ENCODE measurements at regions not wholly inside any gene's neighbourhood (a gene's known extent, or its start where the extent isn't known, plus 50 kb on each side); places are given as distances from the start of the nearest gene placed in this dataset.

- no peak for TF ChIP-seq PBX3 (IDR thresholded peaks at IDR 0.05)
- no peak for TF ChIP-seq RFX5 (IDR thresholded peaks at IDR 0.05; ENCODE audit: low read length)
- TF ChIP-seq EP300 (IDR thresholded peaks at IDR 0.05; ENCODE audit: borderline replicate concordance in 1 of 2, low read depth in 1 of 2, low read length in 1 of 2), result no peak
- TF ChIP-seq FOSL2 (IDR thresholded peaks at IDR 0.05; ENCODE audit: borderline replicate concordance, low read depth), result no peak
- no peak for TF ChIP-seq MAX (IDR thresholded peaks at IDR 0.05; ENCODE audit: low read depth)
- TF ChIP-seq USF1 (IDR thresholded peaks at IDR 0.05; ENCODE audit: borderline replicate concordance, low read depth), result no peak
- no peak for TF ChIP-seq FOXJ3 (CRISPR knock-in tag; IDR thresholded peaks at IDR 0.05)
These were observed 1294.3 kb upstream of the ATXN8OS start (continued) for GRCh38 chr13:68813180-68813796.

- Histone ChIP-seq H3K4me3 (ENCODE audit: low read depth in 2 of 2, low read length in 1 of 2) (no peak overlapping the region), H3F3A (replicated peaks; ENCODE audit: insufficient read depth) (no peaks in the 10 kb centered on the region), H2AFZ (ENCODE audit: low read depth) (no peak overlapping the region), H3K9me3 (no peaks in the 10 kb centered on the region), H3K79me2 (ENCODE audit: insufficient read depth) (no peaks in the 10 kb centered on the region), H3K4me2 (no peak overlapping the region), H4K20me1 (ENCODE audit: insufficient read depth) (no peaks in the 10 kb centered on the region), H3K9me2 (no peaks in the 10 kb centered on the region), H3K27ac (ENCODE audit: low read depth in 2 of 2, low read length in 1 of 2) (no peak overlapping the region), H3K36me3 (replicated peaks in 1 of 2; ENCODE audit: control insufficient read depth in 1 of 2, insufficient read depth in 2 of 2, low read length in 1 of 2) (no peaks in the 10 kb centered on the region), H3K4me1 (ENCODE audit: control insufficient read depth in 1 of 2, insufficient read depth in 2 of 2, low read depth in 1 of 2, low read length in 1 of 2) (no peaks in the 10 kb centered on the region), H3K9ac (no peak overlapping the region), H3K27me3 (ENCODE audit: insufficient read depth) (no peaks in the 10 kb centered on the region)
- 27% methylated on average over 1 of the region's 1 CpG for WGBS (ENCODE audit: low lambda C conversion rate)
- TF ChIP-seq CTCF (IDR thresholded peaks at IDR 0.05), result peak; percentile 27; the same call in 1 of the 2 replicates
- TF ChIP-seq GABPA (IDR thresholded peaks at IDR 0.05; ENCODE audit: low read depth), result no peak
- TF ChIP-seq RAD21 (IDR thresholded peaks at IDR 0.05; ENCODE audit: low read length), result peak; percentile 65
- peak; percentile 44; the same call in 1 of the 2 replicates for TF ChIP-seq SMC3 (IDR thresholded peaks at IDR 0.05; ENCODE audit: low read depth, low read length)
- POLR2A ChIA-PET, result no interaction called here
- DNase-seq, result peak; percentile 3
- CTCF ChIA-PET, result interaction anchor here (0.8 to 1.5 kb wide), 3 partner anchors 15 to 144 kb away, joined by 3 to 7 read pairs (median 3); no protein-coding TSS in a partner anchor
These were observed 1297.0 kb upstream of the ATXN8OS start for GRCh38 chr13:68810660-68811059.

- H4K20me1 ChIP-seq (ENCODE audit: insufficient read depth), result no peaks in the 10 kb centered on the region
- no peaks in the 10 kb centered on the region for H3K36me3 ChIP-seq (replicated peaks in 1 of 2; ENCODE audit: control insufficient read depth in 1 of 2, insufficient read depth in 2 of 2, low read length in 1 of 2)
- no peaks in the 10 kb centered on the region for H3K9me3 ChIP-seq
- no peak for DNase-seq
- POLR2A ChIA-PET, result no interaction called here
- 78% methylated on average over 3 of the region's 3 CpGs for WGBS (ENCODE audit: low lambda C conversion rate)
- CTCF ChIA-PET, result no interaction called here
- H3K27ac ChIP-seq (ENCODE audit: low read depth in 2 of 2, low read length in 1 of 2), result no peak overlapping the region
- no peaks in the 10 kb centered on the region for H3K4me1 ChIP-seq (ENCODE audit: control insufficient read depth in 1 of 2, insufficient read depth in 2 of 2, low read depth in 1 of 2, low read length in 1 of 2)
- H3K4me2 ChIP-seq, result no peak overlapping the region
- H3K4me3 ChIP-seq (ENCODE audit: low read depth in 2 of 2, low read length in 1 of 2), result no peak overlapping the region
- H2AFZ ChIP-seq (ENCODE audit: low read depth), result no peak overlapping the region
- H3K27me3 ChIP-seq (ENCODE audit: insufficient read depth), result no peaks in the 10 kb centered on the region
- no peaks in the 10 kb centered on the region for H3F3A ChIP-seq (replicated peaks; ENCODE audit: insufficient read depth)
- no peak overlapping the region for H3K9ac ChIP-seq
- H3K9me2 ChIP-seq, result no peaks in the 10 kb centered on the region
- H3K79me2 ChIP-seq (ENCODE audit: insufficient read depth), result no peaks in the 10 kb centered on the region
- TF ChIP-seq REST (IDR thresholded peaks at IDR 0.05; ENCODE audit: low read depth, low read length) (no peak), POLR2AphosphoS5 (IDR thresholded peaks at IDR 0.05; ENCODE audit: low read depth, low read length) (no peak), IRF3 (IDR thresholded peaks at IDR 0.05; ENCODE audit: low read depth, low read length) (no peak), NRF1 (IDR thresholded peaks at IDR 0.05; ENCODE audit: low read depth, low read length) (no peak), CHD2 (IDR thresholded peaks at IDR 0.05; ENCODE audit: low read length, partially characterized antibody) (no peak), FOSL2 (IDR thresholded peaks at IDR 0.05; ENCODE audit: borderline replicate concordance, low read depth) (no peak), NFIC (IDR thresholded peaks at IDR 0.05; ENCODE audit: borderline replicate concordance) (no peak)
These were observed 1299.2 kb upstream of the ATXN8OS start for GRCh38 chr13:68808456-68808855.

Data from SK-N-SH (cell line).